SK-N-MC (cell line): ENCODE measurements at regions not wholly inside any gene's neighbourhood (a gene's known extent, or its start where the extent isn't known, plus 50 kb on each side); places are given as distances from the start of the nearest gene placed in this dataset.

Experiments
- EZH2 ChIP-seq: fragments of 200-600 bp; sonication (generic); IDR thresholded peaks from one replicate; pipeline ENCODE4 v1.6.1; 2017; ENCODE audit warnings: antibody characterized with exemption
- POLR2AphosphoS5 ChIP-seq: IDR thresholded peaks from 2 replicates; pipeline ENCODE4 v1.6.1; 2012; ENCODE audit warnings: mild to moderate bottlenecking, low read depth, low read length, borderline replicate concordance

GRCh38 chr7:22660732-22661131 is 66.3 kb upstream of the IL6 start:
- no peak for TF ChIP-seq POLR2AphosphoS5
- no peak for TF ChIP-seq EZH2
